Inferior parietal cortex (tissue), 1 donor: ENCODE measurements at regions not wholly inside any gene's neighbourhood (a gene's known extent, or its start where the extent isn't known, plus 50 kb on each side); places are given as distances from the start of the nearest gene placed in this dataset.

Experiments
- DNase-seq: peaks from one replicate; pipeline ENCODE4 v3.0.0-alpha.2; 2016; ENCODE audit errors: extremely low spot score

GRCh38 chr19:28846094-28846812 is 366.7 kb downstream of the UQCRFS1 start:
- no peak for DNase-seq

GRCh38 chr19:28843761-28844492 is 369.0 kb downstream of the UQCRFS1 start:
- no peak for DNase-seq

GRCh38 chr19:28841531-28841930 is 371.4 kb downstream of the UQCRFS1 start:
- no peak for DNase-seq

- DNase-seq, result no peak
Observed at GRCh38 chr19:28840891-28841290, 372.1 kb downstream of the UQCRFS1 start.

GRCh38 chr19:28839455-28839854 is 373.5 kb downstream of the UQCRFS1 start:
- no peak for DNase-seq

GRCh38 chr19:28838909-28839308 is 374.0 kb downstream of the UQCRFS1 start:
- DNase-seq, result no peak

GRCh38 chr19:28836421-28836820 is 376.5 kb downstream of the UQCRFS1 start:
- no peak for DNase-seq

- no peak for DNase-seq
Observed at GRCh38 chr19:28834996-28835395, 378.0 kb downstream of the UQCRFS1 start.

- no peak for DNase-seq
Observed at GRCh38 chr19:28831462-28831861, 381.5 kb downstream of the UQCRFS1 start.

GRCh38 chr19:28829762-28830161 is 383.2 kb downstream of the UQCRFS1 start:
- DNase-seq, result no peak

GRCh38 chr19:28829359-28829758 is 383.6 kb downstream of the UQCRFS1 start:
- no peak for DNase-seq

- no peak for DNase-seq
Observed at GRCh38 chr19:28828276-28828870, 384.6 kb downstream of the UQCRFS1 start.

- no peak for DNase-seq
Observed at GRCh38 chr19:28827382-28827781, 385.6 kb downstream of the UQCRFS1 start.

- DNase-seq, result no peak
Observed at GRCh38 chr19:28823338-28823961, 389.5 kb downstream of the UQCRFS1 start.

- DNase-seq, result no peak
Observed at GRCh38 chr19:28820289-28820688, 392.7 kb downstream of the UQCRFS1 start.

GRCh38 chr19:28815257-28815656 is 397.7 kb downstream of the UQCRFS1 start:
- DNase-seq, result no peak

GRCh38 chr19:28794301-28794700 is 418.6 kb downstream of the UQCRFS1 start:
- no peak for DNase-seq

GRCh38 chr19:28793391-28794168 is 419.4 kb downstream of the UQCRFS1 start:
- DNase-seq, result no peak

GRCh38 chr19:28785971-28786370 is 427.0 kb downstream of the UQCRFS1 start:
- DNase-seq, result no peak

- DNase-seq, result no peak
Observed at GRCh38 chr19:28764066-28764465, 448.9 kb downstream of the UQCRFS1 start.

GRCh38 chr19:28746478-28746877 is 466.5 kb downstream of the UQCRFS1 start:
- DNase-seq, result no peak

GRCh38 chr19:28744943-28745342 is 468.0 kb downstream of the UQCRFS1 start:
- DNase-seq, result no peak
